ENCODE measurements at regions not wholly inside any gene's neighbourhood (a gene's known extent, or its start where the extent isn't known, plus 50 kb on each side); places are given as distances from the start of the nearest gene placed in this dataset.
"Not testable (repeated sequence)": the region's sequence is repeated elsewhere in the genome, so short reads cannot be mapped to it uniquely, and the experiment has no call there.

- Histone ChIP-seq H3K27me3 (ENCODE audit: control insufficient read depth in 1 of 2, insufficient read depth in 2 of 2, low read length in 2 of 2) (no peaks in the 10 kb centered on the region), H3K36me3 (ENCODE audit: control insufficient read depth in 2 of 2, insufficient read depth in 2 of 2, low read length in 1 of 2) (no peaks in the 10 kb centered on the region), H3K4me3 (ENCODE audit: low read depth in 1 of 2, low read length in 2 of 2) (no peak overlapping the region), H3K9me3 (ENCODE audit: control insufficient read depth in 2 of 2, insufficient read depth in 1 of 2, low read depth in 1 of 2, low read length in 1 of 2) (no peaks in the 10 kb centered on the region), H3K4me1 (ENCODE audit: control insufficient read depth in 2 of 2, insufficient read depth in 2 of 2, low read length in 1 of 2) (no peaks in the 10 kb centered on the region), H3K27ac (ENCODE audit: low read depth in 2 of 2, low read length in 1 of 2) (no peak overlapping the region)
- WGBS, 2 donors: 85 to 87% methylated on average over 1 of the region's 1 CpG
Observed at GRCh38 chr13:87535911-87536310, 135.3 kb upstream of the SLITRK5 start.

GRCh38 chr13:87536499-87536898 is 134.7 kb upstream of the SLITRK5 start:
- 82 to 93% methylated on average over 2 of the region's 2 CpGs for WGBS, 2 donors
- Histone ChIP-seq H3K9me3 (ENCODE audit: control insufficient read depth in 2 of 2, insufficient read depth in 1 of 2, low read depth in 1 of 2, low read length in 1 of 2) (no peaks in the 10 kb centered on the region), H3K36me3 (ENCODE audit: control insufficient read depth in 2 of 2, insufficient read depth in 2 of 2, low read length in 1 of 2) (no peaks in the 10 kb centered on the region), H3K4me1 (ENCODE audit: control insufficient read depth in 2 of 2, insufficient read depth in 2 of 2, low read length in 1 of 2) (no peaks in the 10 kb centered on the region), H3K4me3 (ENCODE audit: low read depth in 1 of 2, low read length in 2 of 2) (no peak overlapping the region), H3K27ac (ENCODE audit: low read depth in 2 of 2, low read length in 1 of 2) (no peak overlapping the region), H3K27me3 (ENCODE audit: control insufficient read depth in 1 of 2, insufficient read depth in 2 of 2, low read length in 2 of 2) (no peaks in the 10 kb centered on the region)

GRCh38 chr13:87536899-87537298 is 134.3 kb upstream of the SLITRK5 start:
- H3K27me3 ChIP-seq (ENCODE audit: control insufficient read depth in 1 of 2, insufficient read depth in 2 of 2, low read length in 2 of 2): no peaks in the 10 kb centered on the region

GRCh38 chr13:87537951-87538350 is 133.2 kb upstream of the SLITRK5 start:
- 76 to 78% methylated on average over 3 of the region's 3 CpGs for WGBS, 2 donors
- Histone ChIP-seq H3K27me3 (ENCODE audit: control insufficient read depth in 1 of 2, insufficient read depth in 2 of 2, low read length in 2 of 2) (no peaks in the 10 kb centered on the region), H3K4me3 (ENCODE audit: low read depth in 1 of 2, low read length in 2 of 2) (no peak overlapping the region), H3K36me3 (ENCODE audit: control insufficient read depth in 2 of 2, insufficient read depth in 2 of 2, low read length in 1 of 2) (no peaks in the 10 kb centered on the region), H3K4me1 (ENCODE audit: control insufficient read depth in 2 of 2, insufficient read depth in 2 of 2, low read length in 1 of 2) (no peaks in the 10 kb centered on the region), H3K9me3 (ENCODE audit: control insufficient read depth in 2 of 2, insufficient read depth in 1 of 2, low read depth in 1 of 2, low read length in 1 of 2) (no peaks in the 10 kb centered on the region), H3K27ac (ENCODE audit: low read depth in 2 of 2, low read length in 1 of 2) (no peak overlapping the region)

More at GRCh38 chr13:87536899-87537298, 134.3 kb upstream of the SLITRK5 start:
- Histone ChIP-seq H3K9me3 (ENCODE audit: control insufficient read depth in 2 of 2, insufficient read depth in 1 of 2, low read depth in 1 of 2, low read length in 1 of 2) (no peaks in the 10 kb centered on the region), H3K4me3 (ENCODE audit: low read depth in 1 of 2, low read length in 2 of 2) (no peak overlapping the region), H3K36me3 (ENCODE audit: control insufficient read depth in 2 of 2, insufficient read depth in 2 of 2, low read length in 1 of 2) (no peaks in the 10 kb centered on the region), H3K27ac (ENCODE audit: low read depth in 2 of 2, low read length in 1 of 2) (no peak overlapping the region), H3K4me1 (ENCODE audit: control insufficient read depth in 2 of 2, insufficient read depth in 2 of 2, low read length in 1 of 2) (no peaks in the 10 kb centered on the region)
- 69 to 76% methylated on average over 2 of the region's 2 CpGs for WGBS, 2 donors

GRCh38 chr13:87538366-87539052 is 132.7 kb upstream of the SLITRK5 start:
- Histone ChIP-seq H3K36me3 (ENCODE audit: control insufficient read depth in 2 of 2, insufficient read depth in 2 of 2, low read length in 1 of 2) (no peaks in the 10 kb centered on the region), H3K9me3 (ENCODE audit: control insufficient read depth in 2 of 2, insufficient read depth in 1 of 2, low read depth in 1 of 2, low read length in 1 of 2) (no peaks in the 10 kb centered on the region), H3K27ac (ENCODE audit: low read depth in 2 of 2, low read length in 1 of 2) (no peak overlapping the region)

GRCh38 chr13:87553142-87553541 is 118.0 kb upstream of the SLITRK5 start:
- no peaks in the 10 kb centered on the region for H3K36me3 ChIP-seq (ENCODE audit: control insufficient read depth in 2 of 2, insufficient read depth in 2 of 2, low read length in 1 of 2)
- no peak overlapping the region for H3K27ac ChIP-seq (ENCODE audit: low read depth in 2 of 2, low read length in 1 of 2)
- H3K9me3 ChIP-seq (ENCODE audit: control insufficient read depth in 2 of 2, insufficient read depth in 1 of 2, low read depth in 1 of 2, low read length in 1 of 2): no peaks in the 10 kb centered on the region
- no peaks in the 10 kb centered on the region for H3K4me1 ChIP-seq (ENCODE audit: control insufficient read depth in 2 of 2, insufficient read depth in 2 of 2, low read length in 1 of 2)
- no peak overlapping the region for H3K4me3 ChIP-seq (ENCODE audit: low read depth in 1 of 2, low read length in 2 of 2)
- H3K27me3 ChIP-seq (ENCODE audit: control insufficient read depth in 1 of 2, insufficient read depth in 2 of 2, low read length in 2 of 2): no peaks in the 10 kb centered on the region
- WGBS, 2 donors: 87 to 94% methylated on average over 3 of the region's 3 CpGs

More at GRCh38 chr13:87538366-87539052, 132.7 kb upstream of the SLITRK5 start:
- Histone ChIP-seq H3K4me3 (ENCODE audit: low read depth in 1 of 2, low read length in 2 of 2) (no peak overlapping the region), H3K4me1 (ENCODE audit: control insufficient read depth in 2 of 2, insufficient read depth in 2 of 2, low read length in 1 of 2) (no peaks in the 10 kb centered on the region), H3K27me3 (ENCODE audit: control insufficient read depth in 1 of 2, insufficient read depth in 2 of 2, low read length in 2 of 2) (no peaks in the 10 kb centered on the region)

GRCh38 chr13:87554045-87554444 is 117.1 kb upstream of the SLITRK5 start:
- Histone ChIP-seq H3K4me3 (ENCODE audit: low read depth in 1 of 2, low read length in 2 of 2) (no peak overlapping the region), H3K36me3 (ENCODE audit: control insufficient read depth in 2 of 2, insufficient read depth in 2 of 2, low read length in 1 of 2) (no peaks in the 10 kb centered on the region), H3K27me3 (ENCODE audit: control insufficient read depth in 1 of 2, insufficient read depth in 2 of 2, low read length in 2 of 2) (no peaks in the 10 kb centered on the region), H3K9me3 (ENCODE audit: control insufficient read depth in 2 of 2, insufficient read depth in 1 of 2, low read depth in 1 of 2, low read length in 1 of 2) (no peaks in the 10 kb centered on the region), H3K27ac (ENCODE audit: low read depth in 2 of 2, low read length in 1 of 2) (no peak overlapping the region), H3K4me1 (ENCODE audit: control insufficient read depth in 2 of 2, insufficient read depth in 2 of 2, low read length in 1 of 2) (no peaks in the 10 kb centered on the region)
- WGBS, 2 donors: 69 to 70% methylated on average over 3 of the region's 3 CpGs

GRCh38 chr13:87557788-87558187 is 113.4 kb upstream of the SLITRK5 start:
- Histone ChIP-seq H3K27ac (ENCODE audit: low read depth in 2 of 2, low read length in 1 of 2) (no peak overlapping the region), H3K27me3 (ENCODE audit: control insufficient read depth in 1 of 2, insufficient read depth in 2 of 2, low read length in 2 of 2) (no peaks in the 10 kb centered on the region), H3K4me1 (ENCODE audit: control insufficient read depth in 2 of 2, insufficient read depth in 2 of 2, low read length in 1 of 2) (no peaks in the 10 kb centered on the region), H3K4me3 (ENCODE audit: low read depth in 1 of 2, low read length in 2 of 2) (no peak overlapping the region), H3K36me3 (ENCODE audit: control insufficient read depth in 2 of 2, insufficient read depth in 2 of 2, low read length in 1 of 2) (no peaks in the 10 kb centered on the region), H3K9me3 (ENCODE audit: control insufficient read depth in 2 of 2, insufficient read depth in 1 of 2, low read depth in 1 of 2, low read length in 1 of 2) (no peaks in the 10 kb centered on the region)
- WGBS, 2 donors: 52% methylated on average over 2 of the region's 2 CpGs

- not testable (repeated sequence) for H3K9me3 ChIP-seq (ENCODE audit: control insufficient read depth in 2 of 2, insufficient read depth in 1 of 2, low read depth in 1 of 2, low read length in 1 of 2); H3K27me3 ChIP-seq (ENCODE audit: control insufficient read depth in 1 of 2, insufficient read depth in 2 of 2, low read length in 2 of 2); H3K4me3 ChIP-seq (ENCODE audit: low read depth in 1 of 2, low read length in 2 of 2); H3K4me1 ChIP-seq (ENCODE audit: control insufficient read depth in 2 of 2, insufficient read depth in 2 of 2, low read length in 1 of 2); H3K27ac ChIP-seq (ENCODE audit: low read depth in 2 of 2, low read length in 1 of 2); H3K36me3 ChIP-seq (ENCODE audit: control insufficient read depth in 2 of 2, insufficient read depth in 2 of 2, low read length in 1 of 2)
- 96 to 98% methylated on average over 28 to 31 of the region's 31 CpGs for WGBS, 2 donors
Observed at GRCh38 chr13:87561580-87561979, 109.6 kb upstream of the SLITRK5 start.

- 54 to 59% methylated on average over 2 of the region's 2 CpGs for WGBS, 2 donors
- Histone ChIP-seq H3K4me1 (ENCODE audit: control insufficient read depth in 2 of 2, insufficient read depth in 2 of 2, low read length in 1 of 2) (no peaks in the 10 kb centered on the region), H3K36me3 (ENCODE audit: control insufficient read depth in 2 of 2, insufficient read depth in 2 of 2, low read length in 1 of 2) (no peaks in the 10 kb centered on the region), H3K4me3 (ENCODE audit: low read depth in 1 of 2, low read length in 2 of 2) (no peak overlapping the region), H3K9me3 (ENCODE audit: control insufficient read depth in 2 of 2, insufficient read depth in 1 of 2, low read depth in 1 of 2, low read length in 1 of 2) (peaks cover 0 to under 1% of the 10 kb centered on the region in 2 donors), H3K27ac (ENCODE audit: low read depth in 2 of 2, low read length in 1 of 2) (no peak overlapping the region), H3K27me3 (ENCODE audit: control insufficient read depth in 1 of 2, insufficient read depth in 2 of 2, low read length in 2 of 2) (no peaks in the 10 kb centered on the region)
Observed at GRCh38 chr13:87570669-87571068, 100.5 kb upstream of the SLITRK5 start.

Measured in esophagus (tissue), 2 donors.